Astrocyte of the cerebellum (primary cell): ENCODE measurements at regions not wholly inside any gene's neighbourhood (a gene's known extent, or its start where the extent isn't known, plus 50 kb on each side); places are given as distances from the start of the nearest gene placed in this dataset.

ENCODE experiments used
- DNase-seq: peaks from one replicate; pipeline ENCODE4 v3.0.0-alpha.2; 2011; ENCODE audit warnings: low read depth
- H3K4me3 ChIP-seq: 2 replicates; pipeline ENCODE4 v1.5.1; 2011; ENCODE audit warnings: mild to moderate bottlenecking, low read depth, low read length, moderate library complexity
- in situ Hi-C: cut with HindIII; loops from 2 replicates; pipeline ENCODE4 v1.10.0; 2017; ENCODE audit warnings: low sequenced_read_pairs
- TF ChIP-seq, protein P1 (sequence below): IDR thresholded peaks from 2 replicates; pipeline ENCODE4 v1.5.1; 2012; ENCODE audit warnings: low read length, low read depth, moderate library complexity, mild to moderate bottlenecking; ENCODE audit errors: missing control alignments

DNA sequence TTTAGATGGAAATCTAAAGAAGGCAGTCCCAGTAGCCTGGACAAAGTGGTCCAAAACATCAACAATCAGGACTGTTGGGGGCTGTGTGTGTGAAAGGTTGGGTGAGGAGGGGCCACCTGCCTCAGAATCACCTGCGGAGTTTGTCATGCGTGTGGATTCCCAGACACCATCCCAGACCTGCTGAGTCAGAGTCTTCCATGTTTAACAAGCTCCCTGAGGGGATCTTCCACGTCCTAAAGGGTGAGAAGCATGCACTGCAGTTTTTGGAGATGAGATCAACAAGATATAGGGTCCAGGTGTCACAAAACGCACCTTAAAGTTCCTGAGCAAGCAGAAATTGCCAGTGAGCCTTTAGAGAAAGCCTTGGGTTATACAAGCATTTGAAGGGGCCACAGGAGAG lies 207.0 kb upstream of the FAM9B start:
- in situ Hi-C loops, result no loop called here
- TF ChIP-seq, protein P1, sequence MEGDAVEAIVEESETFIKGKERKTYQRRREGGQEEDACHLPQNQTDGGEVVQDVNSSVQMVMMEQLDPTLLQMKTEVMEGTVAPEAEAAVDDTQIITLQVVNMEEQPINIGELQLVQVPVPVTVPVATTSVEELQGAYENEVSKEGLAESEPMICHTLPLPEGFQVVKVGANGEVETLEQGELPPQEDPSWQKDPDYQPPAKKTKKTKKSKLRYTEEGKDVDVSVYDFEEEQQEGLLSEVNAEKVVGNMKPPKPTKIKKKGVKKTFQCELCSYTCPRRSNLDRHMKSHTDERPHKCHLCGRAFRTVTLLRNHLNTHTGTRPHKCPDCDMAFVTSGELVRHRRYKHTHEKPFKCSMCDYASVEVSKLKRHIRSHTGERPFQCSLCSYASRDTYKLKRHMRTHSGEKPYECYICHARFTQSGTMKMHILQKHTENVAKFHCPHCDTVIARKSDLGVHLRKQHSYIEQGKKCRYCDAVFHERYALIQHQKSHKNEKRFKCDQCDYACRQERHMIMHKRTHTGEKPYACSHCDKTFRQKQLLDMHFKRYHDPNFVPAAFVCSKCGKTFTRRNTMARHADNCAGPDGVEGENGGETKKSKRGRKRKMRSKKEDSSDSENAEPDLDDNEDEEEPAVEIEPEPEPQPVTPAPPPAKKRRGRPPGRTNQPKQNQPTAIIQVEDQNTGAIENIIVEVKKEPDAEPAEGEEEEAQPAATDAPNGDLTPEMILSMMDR, result no peak
- H3K4me3 ChIP-seq, result no peak overlapping the region
- no peak for DNase-seq

DNA sequence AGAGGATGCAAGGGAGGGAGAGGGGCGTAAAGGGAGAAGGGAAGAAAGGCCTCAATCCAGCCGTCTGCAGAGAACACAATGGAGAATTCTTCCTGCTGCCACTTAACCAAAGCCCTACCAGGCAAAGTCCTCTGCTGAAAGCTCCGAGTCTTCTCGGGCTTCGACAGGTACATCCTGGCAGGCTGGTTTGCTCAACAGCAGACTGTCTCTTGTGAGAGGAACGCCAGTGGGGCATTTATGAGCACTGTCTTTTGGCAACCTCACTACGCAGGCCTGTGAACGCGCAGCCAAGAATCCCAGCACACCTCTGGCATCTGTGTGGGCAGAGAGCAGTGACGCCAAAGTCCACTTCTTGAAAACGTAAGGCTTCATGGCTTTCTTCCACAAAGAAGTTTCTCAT lies 207.5 kb upstream of the FAM9B start:
- in situ Hi-C loops, result no loop called here
- TF ChIP-seq, protein P1, result no peak
- DNase-seq, result no peak
- H3K4me3 ChIP-seq, result no peak overlapping the region

- no peak for DNase-seq
- no peak overlapping the region for H3K4me3 ChIP-seq
- in situ Hi-C loops, result no loop called here
- TF ChIP-seq, protein P1, result no peak
Measured at GRCh38 chrX:9249051-9249846, 215.3 kb upstream of the FAM9B start.

- TF ChIP-seq, protein P1, result no peak
- DNase-seq, result no peak
- no peak overlapping the region for H3K4me3 ChIP-seq
- in situ Hi-C loops, result no loop called here
Measured at GRCh38 chrX:9252182-9252581, 212.7 kb upstream of the TBL1X start.

- H3K4me3 ChIP-seq, result no peak overlapping the region
- TF ChIP-seq, protein P1, result no peak
- in situ Hi-C loops, result no loop called here
- no peak for DNase-seq
Measured at GRCh38 chrX:9253211-9253610, 211.6 kb upstream of the TBL1X start.

DNA sequence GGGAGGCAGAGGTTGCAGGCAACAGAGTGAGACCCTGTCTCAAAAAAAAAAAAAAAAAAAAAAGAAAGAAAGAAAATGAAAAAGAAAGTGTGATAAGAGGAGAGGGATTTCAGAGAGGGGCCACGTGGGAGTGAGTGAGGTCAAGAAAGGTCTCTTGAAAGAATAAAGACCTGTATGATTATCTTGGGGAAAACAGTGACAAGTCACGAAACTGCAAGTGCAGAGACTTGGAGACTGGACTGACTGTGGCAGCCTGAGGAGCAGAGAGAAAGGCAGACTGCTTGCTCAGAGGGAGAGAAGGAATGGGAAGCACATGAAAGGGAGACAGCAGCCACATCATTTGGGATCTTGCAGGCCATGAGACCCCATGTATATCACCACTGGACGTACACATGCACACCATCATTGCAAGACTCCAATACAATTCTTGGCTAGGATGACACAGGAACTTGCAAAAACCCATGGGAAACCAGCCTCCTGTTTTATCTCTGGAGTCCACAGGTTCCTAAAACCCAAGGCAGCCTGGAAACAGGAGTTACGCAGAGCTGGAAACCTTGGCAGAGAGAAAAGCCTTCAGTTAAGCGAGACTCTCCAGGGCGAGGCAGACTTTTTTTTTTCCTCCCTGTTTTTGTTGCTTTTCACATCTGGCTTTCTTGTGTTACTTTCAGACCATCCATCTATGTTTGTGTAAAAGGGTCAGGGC lies 207.0 kb upstream of the TBL1X start:
- TF ChIP-seq, protein P1, result no peak
- H3K4me3 ChIP-seq, result no peak overlapping the region
- no peak for DNase-seq
- in situ Hi-C loops, result no loop called here
